Adrenal gland (tissue), 5 donors: ENCODE measurements at regions not wholly inside any gene's neighbourhood (a gene's known extent, or its start where the extent isn't known, plus 50 kb on each side); places are given as distances from the start of the nearest gene placed in this dataset.

Experiments
- POLR2A ChIP-seq, 2 donors: fragments of 450-650 bp; IDR thresholded peaks; one replicate each; pipeline ENCODE4 v1.6.1; 2017; ENCODE audit warnings: antibody characterized with exemption in 2 of 2, mild to moderate bottlenecking in 2 of 2, moderate library complexity in 1 of 2
- TF ChIP-seq, protein P1 (sequence below), 6 experiments: fragments of 450-650 bp in 4 of 6; fragments of 200-600 bp in 2 of 6; sonication (generic) in 1 of 6; IDR thresholded peaks; 1 replicate in 5 of 6; 2 replicates in 1 of 6; pipeline versions ENCODE4 v1.5.1 to v1.8.0; 2016 to 2021; ENCODE audit warnings: antibody characterized with exemption in 6 of 6, mild to moderate bottlenecking in 2 of 6, moderate library complexity in 1 of 6
- donor health status: DM: no; HTN: no; CAD: no.

DNA sequence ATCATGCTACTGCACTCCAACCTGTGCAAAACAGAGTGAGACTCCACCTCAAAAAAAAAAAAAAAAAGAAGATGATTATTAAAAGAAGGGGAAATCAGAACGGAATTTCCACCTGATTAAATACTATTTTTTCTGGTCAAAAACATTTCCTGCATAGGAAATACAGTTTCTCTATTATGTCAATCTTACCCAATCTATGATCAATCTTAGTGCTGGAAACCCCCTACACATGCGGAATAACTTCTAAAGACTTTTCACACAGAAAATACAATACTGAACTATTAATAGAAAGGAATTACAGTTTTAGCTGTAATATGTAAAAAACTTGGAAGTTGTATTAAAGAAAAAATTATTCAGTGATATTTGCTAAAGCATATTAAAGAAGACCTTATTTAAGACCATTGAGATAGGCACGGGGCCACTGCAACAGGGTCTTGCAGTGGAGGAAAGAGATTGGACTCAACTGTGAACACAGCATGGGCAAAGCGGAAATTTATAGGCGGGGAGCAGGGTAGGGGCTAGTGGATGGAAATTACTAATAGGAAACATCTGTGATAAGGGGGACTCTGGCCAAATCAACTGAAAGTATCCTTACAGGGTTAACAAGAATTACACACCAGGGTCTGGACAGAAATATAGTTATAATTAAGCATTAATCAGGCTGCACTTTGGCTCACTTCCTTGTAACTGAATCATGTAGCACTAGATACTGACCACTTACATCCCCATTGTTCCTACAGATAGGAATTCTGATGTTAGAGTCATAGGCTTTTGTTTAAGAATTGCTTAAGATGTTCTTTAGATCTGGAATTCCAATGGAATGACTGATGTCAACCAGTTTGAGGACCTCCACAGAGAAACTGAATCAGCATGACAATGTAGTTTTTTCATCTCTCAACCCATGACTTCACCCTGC, 411.5 kb upstream of the DDI1 start:
- TF ChIP-seq, protein P1, sequence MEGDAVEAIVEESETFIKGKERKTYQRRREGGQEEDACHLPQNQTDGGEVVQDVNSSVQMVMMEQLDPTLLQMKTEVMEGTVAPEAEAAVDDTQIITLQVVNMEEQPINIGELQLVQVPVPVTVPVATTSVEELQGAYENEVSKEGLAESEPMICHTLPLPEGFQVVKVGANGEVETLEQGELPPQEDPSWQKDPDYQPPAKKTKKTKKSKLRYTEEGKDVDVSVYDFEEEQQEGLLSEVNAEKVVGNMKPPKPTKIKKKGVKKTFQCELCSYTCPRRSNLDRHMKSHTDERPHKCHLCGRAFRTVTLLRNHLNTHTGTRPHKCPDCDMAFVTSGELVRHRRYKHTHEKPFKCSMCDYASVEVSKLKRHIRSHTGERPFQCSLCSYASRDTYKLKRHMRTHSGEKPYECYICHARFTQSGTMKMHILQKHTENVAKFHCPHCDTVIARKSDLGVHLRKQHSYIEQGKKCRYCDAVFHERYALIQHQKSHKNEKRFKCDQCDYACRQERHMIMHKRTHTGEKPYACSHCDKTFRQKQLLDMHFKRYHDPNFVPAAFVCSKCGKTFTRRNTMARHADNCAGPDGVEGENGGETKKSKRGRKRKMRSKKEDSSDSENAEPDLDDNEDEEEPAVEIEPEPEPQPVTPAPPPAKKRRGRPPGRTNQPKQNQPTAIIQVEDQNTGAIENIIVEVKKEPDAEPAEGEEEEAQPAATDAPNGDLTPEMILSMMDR (IDR thresholded peaks at IDR 0.05): no peak
- no peak for TF ChIP-seq POLR2A (IDR thresholded peaks at IDR 0.05)
